ENCODE measurements at regions not wholly inside any gene's neighbourhood (a gene's known extent, or its start where the extent isn't known, plus 50 kb on each side); places are given as distances from the start of the nearest gene placed in this dataset.

DNA sequence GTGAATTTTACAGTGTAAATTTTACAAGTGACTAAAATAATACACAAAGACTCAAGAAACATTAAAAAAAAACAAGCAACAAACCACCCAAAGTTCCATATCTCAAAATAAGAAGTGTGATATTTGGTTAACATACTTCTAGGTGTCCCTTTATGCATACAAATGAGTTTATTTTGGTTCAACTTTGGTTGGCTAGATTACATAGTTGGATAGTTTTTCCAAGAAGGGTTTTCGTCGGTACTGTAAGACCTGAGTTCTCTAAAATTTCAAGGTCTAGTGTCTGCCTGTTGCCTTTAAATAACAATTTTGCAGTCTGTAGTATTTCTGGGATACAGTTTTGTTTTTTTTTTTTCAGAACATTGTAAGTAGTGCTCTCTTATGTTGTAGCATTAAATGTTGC, 58.8 kb upstream of the JAK2 start:
- TF ChIP-seq, protein P1, sequence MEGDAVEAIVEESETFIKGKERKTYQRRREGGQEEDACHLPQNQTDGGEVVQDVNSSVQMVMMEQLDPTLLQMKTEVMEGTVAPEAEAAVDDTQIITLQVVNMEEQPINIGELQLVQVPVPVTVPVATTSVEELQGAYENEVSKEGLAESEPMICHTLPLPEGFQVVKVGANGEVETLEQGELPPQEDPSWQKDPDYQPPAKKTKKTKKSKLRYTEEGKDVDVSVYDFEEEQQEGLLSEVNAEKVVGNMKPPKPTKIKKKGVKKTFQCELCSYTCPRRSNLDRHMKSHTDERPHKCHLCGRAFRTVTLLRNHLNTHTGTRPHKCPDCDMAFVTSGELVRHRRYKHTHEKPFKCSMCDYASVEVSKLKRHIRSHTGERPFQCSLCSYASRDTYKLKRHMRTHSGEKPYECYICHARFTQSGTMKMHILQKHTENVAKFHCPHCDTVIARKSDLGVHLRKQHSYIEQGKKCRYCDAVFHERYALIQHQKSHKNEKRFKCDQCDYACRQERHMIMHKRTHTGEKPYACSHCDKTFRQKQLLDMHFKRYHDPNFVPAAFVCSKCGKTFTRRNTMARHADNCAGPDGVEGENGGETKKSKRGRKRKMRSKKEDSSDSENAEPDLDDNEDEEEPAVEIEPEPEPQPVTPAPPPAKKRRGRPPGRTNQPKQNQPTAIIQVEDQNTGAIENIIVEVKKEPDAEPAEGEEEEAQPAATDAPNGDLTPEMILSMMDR (IDR thresholded peaks at IDR 0.05), result no peak
- TF ChIP-seq, protein P2, sequence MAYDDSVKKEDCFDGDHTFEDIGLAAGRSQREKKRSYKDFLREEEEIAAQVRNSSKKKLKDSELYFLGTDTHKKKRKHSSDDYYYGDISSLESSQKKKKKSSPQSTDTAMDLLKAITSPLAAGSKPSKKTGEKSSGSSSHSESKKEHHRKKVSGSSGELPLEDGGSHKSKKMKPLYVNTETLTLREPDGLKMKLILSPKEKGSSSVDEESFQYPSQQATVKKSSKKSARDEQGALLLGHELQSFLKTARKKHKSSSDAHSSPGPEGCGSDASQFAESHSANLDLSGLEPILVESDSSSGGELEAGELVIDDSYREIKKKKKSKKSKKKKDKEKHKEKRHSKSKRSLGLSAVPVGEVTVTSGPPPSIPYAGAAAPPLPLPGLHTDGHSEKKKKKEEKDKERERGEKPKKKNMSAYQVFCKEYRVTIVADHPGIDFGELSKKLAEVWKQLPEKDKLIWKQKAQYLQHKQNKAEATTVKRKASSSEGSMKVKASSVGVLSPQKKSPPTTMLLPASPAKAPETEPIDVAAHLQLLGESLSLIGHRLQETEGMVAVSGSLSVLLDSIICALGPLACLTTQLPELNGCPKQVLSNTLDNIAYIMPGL (CRISPR knock-in tag; IDR thresholded peaks at IDR 0.05), result no peak
- no peak for TF ChIP-seq FOXJ3 (CRISPR knock-in tag; IDR thresholded peaks at IDR 0.05; ENCODE audit: borderline replicate concordance)
- TF ChIP-seq, protein P3, sequence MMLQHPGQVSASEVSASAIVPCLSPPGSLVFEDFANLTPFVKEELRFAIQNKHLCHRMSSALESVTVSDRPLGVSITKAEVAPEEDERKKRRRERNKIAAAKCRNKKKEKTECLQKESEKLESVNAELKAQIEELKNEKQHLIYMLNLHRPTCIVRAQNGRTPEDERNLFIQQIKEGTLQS (CRISPR knock-in tag; conservative IDR thresholded peaks at IDR 0.05), result no peak
